ENCODE measurements at regions not wholly inside any gene's neighbourhood (a gene's known extent, or its start where the extent isn't known, plus 50 kb on each side); places are given as distances from the start of the nearest gene placed in this dataset.
A peak's percentile ranks its signal among the peaks of the same experiment; 100 is the strongest.

DNA sequence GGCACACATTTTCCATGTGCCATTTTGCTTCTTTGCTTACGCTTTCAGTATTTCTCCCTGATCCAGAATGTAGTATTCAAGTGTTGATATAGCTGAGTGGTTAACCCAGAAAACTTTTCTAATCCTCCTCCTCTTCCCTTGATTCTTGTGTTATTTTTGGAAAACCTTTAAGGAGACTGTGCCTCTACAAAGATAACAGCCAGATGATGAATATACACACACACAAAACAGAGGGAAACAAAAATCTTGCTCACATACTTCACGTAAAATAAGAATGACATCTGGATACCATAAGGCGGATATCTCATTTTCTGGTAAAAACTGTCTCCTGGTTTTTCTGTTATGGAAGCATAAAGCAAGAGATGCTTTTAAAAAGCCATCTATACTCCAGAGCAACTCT is 295.8 kb upstream of the THBS1 start:
- Mint-ChIP-seq H3K27ac (no peak overlapping the region), H3K36me3 (no peaks in the 10 kb centered on the region), H3K27me3 (ENCODE audit: low read depth in 3 of 3) (peaks cover 14 to 34% (median 34%) of the 10 kb centered on the region in 3 donors), H3K4me3 (peak overlapping the region in 1 of 2 donors; percentile 57), H3K4me1 (no peaks in the 10 kb centered on the region), H3K9me3 (peaks cover 0 to 6% (median 2%) of the 10 kb centered on the region in 7 donors)
- TF ChIP-seq, protein P1, sequence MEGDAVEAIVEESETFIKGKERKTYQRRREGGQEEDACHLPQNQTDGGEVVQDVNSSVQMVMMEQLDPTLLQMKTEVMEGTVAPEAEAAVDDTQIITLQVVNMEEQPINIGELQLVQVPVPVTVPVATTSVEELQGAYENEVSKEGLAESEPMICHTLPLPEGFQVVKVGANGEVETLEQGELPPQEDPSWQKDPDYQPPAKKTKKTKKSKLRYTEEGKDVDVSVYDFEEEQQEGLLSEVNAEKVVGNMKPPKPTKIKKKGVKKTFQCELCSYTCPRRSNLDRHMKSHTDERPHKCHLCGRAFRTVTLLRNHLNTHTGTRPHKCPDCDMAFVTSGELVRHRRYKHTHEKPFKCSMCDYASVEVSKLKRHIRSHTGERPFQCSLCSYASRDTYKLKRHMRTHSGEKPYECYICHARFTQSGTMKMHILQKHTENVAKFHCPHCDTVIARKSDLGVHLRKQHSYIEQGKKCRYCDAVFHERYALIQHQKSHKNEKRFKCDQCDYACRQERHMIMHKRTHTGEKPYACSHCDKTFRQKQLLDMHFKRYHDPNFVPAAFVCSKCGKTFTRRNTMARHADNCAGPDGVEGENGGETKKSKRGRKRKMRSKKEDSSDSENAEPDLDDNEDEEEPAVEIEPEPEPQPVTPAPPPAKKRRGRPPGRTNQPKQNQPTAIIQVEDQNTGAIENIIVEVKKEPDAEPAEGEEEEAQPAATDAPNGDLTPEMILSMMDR (IDR thresholded peaks at IDR 0.05) = no peak
- Histone ChIP-seq H3K36me3 (replicated peaks in 1 of 2; ENCODE audit: control insufficient read depth in 1 of 2, insufficient read depth in 2 of 2, low read length in 2 of 2) (no peaks in the 10 kb centered on the region), H3K4me2 (replicated peaks; ENCODE audit: extremely low read depth, low read length, poor library complexity, severe bottlenecking) (no peak overlapping the region), H4K20me1 (ENCODE audit: insufficient read depth, low read length) (no peaks in the 10 kb centered on the region), H3K27ac (ENCODE audit: low read depth in 1 of 2, low read length in 2 of 2) (no peak overlapping the region), H2AFZ (ENCODE audit: insufficient read depth, low read depth, low read length, poor library complexity, severe bottlenecking) (no peak overlapping the region), H3K9ac (ENCODE audit: insufficient read depth, low read length, poor library complexity, severe bottlenecking) (no peak overlapping the region), H3K9me3 (replicated peaks in 1 of 2; ENCODE audit: control insufficient read depth in 1 of 2, insufficient read depth in 1 of 2, low read length in 2 of 2) (no peaks in the 10 kb centered on the region), H3K27me3 (ENCODE audit: control insufficient read depth in 2 of 2, insufficient read depth in 2 of 2, low read length in 2 of 2) (peaks cover 28 to 32% of the 10 kb centered on the region in 2 donors), H3K79me2 (ENCODE audit: insufficient read depth, low read length) (no peaks in the 10 kb centered on the region), H3K4me1 (ENCODE audit: control insufficient read depth in 1 of 2, insufficient read depth in 2 of 2, low read length in 2 of 2) (no peaks in the 10 kb centered on the region), H3K4me3 (replicated peaks in 1 of 3; ENCODE audit: low read depth in 2 of 3, low read length in 3 of 3) (no peak overlapping the region)
- no peak for DNase-seq
- WGBS (ENCODE audit: insufficient coverage) = no CpG with 5 or more reads among the region's 3 CpGs
- intact Hi-C loops (cut with micrococcal nuclease) = no loop called here

DNA sequence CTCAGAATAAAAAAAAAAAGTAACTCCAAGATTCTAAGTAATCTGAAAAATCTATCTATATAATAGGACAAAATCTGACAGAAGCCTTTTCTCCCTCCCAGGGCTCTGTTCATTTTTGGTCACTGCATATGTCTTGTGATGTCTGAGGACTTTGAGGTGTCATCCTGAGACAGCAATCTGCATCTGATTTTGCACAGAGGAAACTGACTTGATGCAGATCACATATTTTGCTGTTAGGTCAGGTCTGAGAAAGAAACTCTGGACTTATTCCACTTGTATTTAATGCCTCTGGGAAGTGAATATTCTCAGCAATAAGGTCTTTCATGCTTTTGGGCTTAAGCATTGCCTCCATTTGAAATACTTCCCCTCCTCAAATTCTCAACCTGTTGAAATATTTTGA is 295.2 kb upstream of the THBS1 start:
- Mint-ChIP-seq H3K27ac (no peak overlapping the region), H3K27me3 (ENCODE audit: low read depth in 3 of 3) (peaks cover 16 to 31% (median 31%) of the 10 kb centered on the region in 3 donors)

More for the DNA sequence above, 295.2 kb upstream of the THBS1 start:
- H3K4me2 ChIP-seq (replicated peaks; ENCODE audit: extremely low read depth, low read length, poor library complexity, severe bottlenecking) = no peak overlapping the region
- no peak overlapping the region for H3K4me3 Mint-ChIP-seq
- peaks cover 28 to 32% of the 10 kb centered on the region in 2 donors for H3K27me3 ChIP-seq (ENCODE audit: control insufficient read depth in 2 of 2, insufficient read depth in 2 of 2, low read length in 2 of 2)
- TF ChIP-seq, protein P1 (IDR thresholded peaks at IDR 0.05) = no peak
- no peaks in the 10 kb centered on the region for H3K36me3 Mint-ChIP-seq
- H2AFZ ChIP-seq (ENCODE audit: insufficient read depth, low read depth, low read length, poor library complexity, severe bottlenecking) = no peak overlapping the region
- no peaks in the 10 kb centered on the region for H4K20me1 ChIP-seq (ENCODE audit: insufficient read depth, low read length)
- no peak overlapping the region for H3K9ac ChIP-seq (ENCODE audit: insufficient read depth, low read length, poor library complexity, severe bottlenecking)
- H3K36me3 ChIP-seq (replicated peaks in 1 of 2; ENCODE audit: control insufficient read depth in 1 of 2, insufficient read depth in 2 of 2, low read length in 2 of 2) = no peaks in the 10 kb centered on the region
- no peak overlapping the region for H3K4me3 ChIP-seq (replicated peaks in 1 of 3; ENCODE audit: low read depth in 2 of 3, low read length in 3 of 3)
- no peaks in the 10 kb centered on the region for H3K79me2 ChIP-seq (ENCODE audit: insufficient read depth, low read length)
- H3K9me3 Mint-ChIP-seq = peaks cover 0 to 5% (median 2%) of the 10 kb centered on the region in 7 donors
- no peaks in the 10 kb centered on the region for H3K4me1 Mint-ChIP-seq
- no peak overlapping the region for H3K27ac ChIP-seq (ENCODE audit: low read depth in 1 of 2, low read length in 2 of 2)
- H3K4me1 ChIP-seq (ENCODE audit: control insufficient read depth in 1 of 2, insufficient read depth in 2 of 2, low read length in 2 of 2) = no peaks in the 10 kb centered on the region
- no peaks in the 10 kb centered on the region for H3K9me3 ChIP-seq (replicated peaks in 1 of 2; ENCODE audit: control insufficient read depth in 1 of 2, insufficient read depth in 1 of 2, low read length in 2 of 2)
- no peak for DNase-seq
- intact Hi-C loops (cut with micrococcal nuclease) = no loop called here
